HT-29 (cell line): ENCODE measurements at regions not wholly inside any gene's neighbourhood (a gene's known extent, or its start where the extent isn't known, plus 50 kb on each side); places are given as distances from the start of the nearest gene placed in this dataset.
A peak's percentile ranks its signal among the peaks of the same experiment; 100 is the strongest.

ENCODE experiments used
- DNase-seq: peaks from one replicate; pipeline ENCODE4 v3.0.0-alpha.2; 2015; ENCODE audit warnings: low spot score

DNA sequence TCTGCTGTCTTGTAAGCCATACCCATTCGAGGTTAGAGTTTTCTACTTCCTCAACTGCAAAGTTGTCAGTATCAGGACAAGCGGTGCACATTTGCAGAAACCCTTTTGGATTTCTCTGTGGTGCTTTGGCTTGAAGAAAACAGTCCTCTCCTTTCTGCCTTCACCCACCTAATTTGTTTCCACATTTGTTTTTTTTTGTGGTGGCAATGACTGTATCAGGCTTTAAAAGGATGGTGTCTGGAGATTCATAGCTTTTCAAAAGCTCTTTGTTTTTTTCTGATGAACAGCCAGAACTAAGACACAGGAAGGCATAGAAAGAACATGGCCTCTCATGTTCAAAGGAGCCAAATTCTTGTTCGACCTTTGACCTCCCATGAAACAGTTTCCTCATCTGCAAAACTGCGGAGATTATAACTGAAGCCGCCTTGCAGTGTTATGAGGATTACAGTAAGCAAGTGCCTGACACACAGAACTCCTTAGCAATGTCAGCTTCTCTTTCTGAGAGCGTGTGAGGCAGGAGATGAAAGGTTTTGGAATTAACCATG is 270.6 kb upstream of the TBX3 start:
- no peak for DNase-seq

- no peak for DNase-seq
These were observed 268.7 kb upstream of the TBX3 start for GRCh38 chr12:114952573-114953271.

- DNase-seq: no peak
These were observed 265.3 kb upstream of the TBX3 start for GRCh38 chr12:114949058-114949820.

GRCh38 chr12:114945351-114945750 is 261.4 kb upstream of the TBX3 start:
- DNase-seq: no peak

- DNase-seq: no peak
These were observed 260.8 kb upstream of the TBX3 start for GRCh38 chr12:114944736-114945135.

DNA sequence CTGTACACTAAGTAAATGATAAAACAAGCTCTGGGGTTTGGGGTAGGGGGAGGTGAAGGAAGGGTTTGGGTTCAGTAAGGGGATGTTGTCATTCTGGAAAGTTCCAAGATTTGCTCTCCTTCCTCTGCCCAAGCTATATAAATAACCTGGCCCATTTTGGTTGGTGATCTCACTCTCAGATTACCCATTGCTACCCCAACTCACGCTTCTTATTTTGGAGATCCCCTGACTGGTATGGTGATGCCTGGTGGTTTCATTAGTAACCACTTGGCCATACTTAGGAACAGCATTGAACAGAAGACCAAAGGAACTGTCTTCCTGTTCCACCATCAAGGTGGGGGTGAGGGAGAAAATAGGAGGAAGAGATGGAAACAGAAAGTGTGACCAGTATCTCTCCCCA is 259.6 kb upstream of the TBX3 start:
- no peak for DNase-seq

- DNase-seq: no peak
These were observed 254.7 kb upstream of the TBX3 start for GRCh38 chr12:114938487-114939210.

DNA sequence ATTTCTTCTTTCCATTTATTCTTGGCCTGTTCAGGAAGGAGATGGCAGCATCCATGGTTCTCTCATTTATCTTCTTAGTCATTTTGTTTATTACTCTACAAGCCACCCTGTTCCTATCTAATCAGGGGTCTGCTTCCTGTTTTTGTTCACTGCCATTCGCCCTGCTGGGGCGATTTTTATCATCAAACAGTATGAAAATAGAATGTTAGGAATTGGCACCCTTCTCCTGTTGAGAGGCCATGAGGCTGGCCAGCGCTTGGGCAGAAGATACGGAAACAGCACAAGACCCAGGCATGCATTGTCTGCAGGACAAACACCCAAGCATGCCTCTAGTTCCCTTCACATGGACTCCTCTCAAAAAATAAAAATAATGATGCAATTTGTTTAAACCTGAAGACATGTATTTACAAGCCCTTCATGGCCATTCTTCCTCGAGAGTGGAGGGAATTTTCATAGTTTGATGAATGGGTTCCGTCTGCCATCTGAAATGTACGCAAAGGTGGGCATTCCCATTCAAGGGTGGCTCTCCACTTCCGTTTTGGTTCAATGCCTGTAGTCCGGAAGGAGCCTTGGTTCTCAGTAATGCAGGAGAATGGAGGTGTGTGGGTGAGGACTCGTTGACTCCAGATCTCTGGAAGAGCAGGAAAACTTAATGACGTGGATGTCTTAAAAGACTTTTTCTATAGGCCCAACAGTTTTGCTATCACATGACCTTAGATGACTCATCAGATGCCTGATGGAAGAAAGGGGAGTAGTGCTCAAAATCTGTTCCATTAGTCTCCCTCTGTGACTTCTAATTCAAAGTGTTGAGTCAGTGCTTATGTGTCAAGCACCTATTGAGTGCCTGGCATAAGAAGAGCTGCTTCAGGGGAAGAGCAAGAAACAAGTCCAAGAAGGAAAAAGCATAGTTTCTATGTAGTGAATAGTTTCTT is 252.4 kb upstream of the TBX3 start:
- DNase-seq: no peak

DNA sequence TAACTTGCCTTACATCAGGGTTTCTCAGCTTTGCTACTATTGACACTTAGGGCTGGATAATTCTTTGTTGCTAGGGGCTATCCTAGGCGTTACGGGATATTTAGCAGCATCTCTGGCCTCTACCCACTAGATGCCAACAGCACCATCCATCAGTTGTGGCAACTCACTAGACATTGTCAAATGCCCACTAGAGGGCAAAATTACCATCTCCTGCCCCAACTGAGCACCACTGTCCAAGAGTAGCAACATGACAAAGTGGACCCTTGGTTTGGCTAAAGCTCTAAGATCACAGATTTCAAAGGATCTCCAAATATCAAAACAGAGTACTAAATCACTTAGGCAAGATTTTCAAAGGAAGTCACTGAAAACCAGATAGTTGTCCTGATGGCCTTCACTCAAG is 251.7 kb upstream of the TBX3 start:
- DNase-seq: peak; percentile 62

DNA sequence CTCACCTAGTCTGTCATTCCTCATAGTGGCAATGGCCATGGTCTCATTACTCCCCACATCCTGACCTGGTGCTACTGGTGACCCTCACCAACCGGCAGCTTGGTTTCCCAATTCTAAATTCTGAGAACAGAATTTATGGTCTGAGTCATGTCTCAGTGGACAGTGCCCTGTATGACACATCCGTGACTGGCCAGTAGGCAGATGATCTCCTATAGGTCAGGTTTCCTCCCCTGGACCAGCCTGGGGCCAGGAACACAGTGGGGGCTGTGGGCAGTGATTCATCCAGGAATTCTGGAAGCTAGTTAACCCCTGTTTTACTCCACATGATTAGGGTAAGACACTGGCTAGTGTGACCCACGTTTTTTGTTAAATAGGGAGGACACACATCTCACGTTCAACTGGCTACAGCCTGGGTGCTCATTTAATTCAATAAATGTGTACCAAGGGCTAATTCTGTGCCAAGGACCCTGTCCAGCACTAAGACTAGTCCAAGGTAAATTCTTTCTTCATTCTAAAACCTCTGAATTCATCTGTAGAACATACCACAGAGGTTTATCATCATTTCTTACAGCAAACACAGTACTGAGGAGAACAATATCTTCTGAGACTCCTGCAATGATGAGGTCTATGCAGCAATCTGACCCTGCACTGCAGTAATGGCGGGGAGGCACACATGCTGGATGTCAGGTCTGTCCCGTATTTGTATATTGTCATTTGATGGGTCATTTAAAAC is 249.6 kb upstream of the TBX3 start:
- peak; percentile 27 for DNase-seq

GRCh38 chr12:114932806-114933205 is 248.8 kb upstream of the TBX3 start:
- no peak for DNase-seq

DNA sequence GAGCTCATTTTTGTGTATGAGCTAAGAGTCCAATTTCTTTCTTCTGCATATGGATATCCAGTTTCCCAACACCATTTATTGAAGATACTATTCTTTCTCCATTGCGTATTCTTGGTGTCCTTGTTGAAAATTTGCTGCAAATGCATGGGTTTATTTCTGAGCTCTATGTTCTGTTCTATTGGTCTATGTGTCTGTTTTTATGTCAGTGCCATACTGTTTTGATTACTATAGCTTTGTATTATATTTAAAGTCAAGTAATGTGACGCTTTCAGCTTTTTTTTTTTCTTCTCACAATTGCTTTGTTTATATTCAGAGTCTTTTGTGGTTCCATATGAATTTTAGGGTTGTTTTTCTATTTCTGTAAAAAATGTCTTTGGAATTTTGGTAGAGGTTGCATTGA is 247.1 kb upstream of the TBX3 start:
- no peak for DNase-seq

DNA sequence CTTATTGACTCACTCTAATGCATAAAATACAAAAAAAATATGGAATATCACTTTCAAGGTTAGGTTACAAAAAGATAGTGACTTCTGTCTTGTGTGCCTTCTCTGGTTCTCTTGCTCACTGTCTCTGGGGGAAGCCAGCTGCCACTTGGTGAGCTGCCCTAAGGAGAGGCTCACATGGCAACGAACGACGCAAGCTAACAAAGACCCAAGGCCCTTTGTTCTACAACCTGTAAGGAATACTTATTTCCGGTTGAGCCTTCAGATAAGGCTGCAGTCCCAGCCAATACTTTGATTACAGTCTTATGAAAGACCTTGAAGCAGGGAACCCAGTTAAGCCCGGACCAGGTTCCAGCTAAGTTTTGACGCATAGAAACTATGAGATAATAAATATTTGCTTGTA is 242.4 kb upstream of the TBX3 start:
- DNase-seq: no peak

- DNase-seq: no peak
These were observed 241.0 kb upstream of the TBX3 start for GRCh38 chr12:114924946-114925475.

DNA sequence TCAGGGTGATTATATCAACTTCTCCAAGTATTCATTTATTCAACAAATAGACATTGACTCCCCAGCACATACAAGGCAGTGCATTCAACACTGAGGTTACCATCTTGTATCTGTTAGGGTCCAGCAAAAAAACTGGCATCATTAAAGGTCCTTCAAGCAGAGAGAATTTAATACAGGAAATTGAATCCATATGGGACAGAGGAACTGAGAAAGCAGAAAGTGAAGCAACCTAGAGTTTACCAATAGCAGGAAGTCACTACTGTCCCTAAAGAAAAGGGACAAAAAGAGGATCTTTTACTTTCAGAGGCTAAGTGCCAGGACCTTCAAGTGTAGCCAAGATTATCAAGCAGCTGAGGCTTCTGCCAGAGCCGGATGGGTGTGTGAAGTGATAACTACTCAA is 237.8 kb upstream of the TBX3 start:
- no peak for DNase-seq

DNA sequence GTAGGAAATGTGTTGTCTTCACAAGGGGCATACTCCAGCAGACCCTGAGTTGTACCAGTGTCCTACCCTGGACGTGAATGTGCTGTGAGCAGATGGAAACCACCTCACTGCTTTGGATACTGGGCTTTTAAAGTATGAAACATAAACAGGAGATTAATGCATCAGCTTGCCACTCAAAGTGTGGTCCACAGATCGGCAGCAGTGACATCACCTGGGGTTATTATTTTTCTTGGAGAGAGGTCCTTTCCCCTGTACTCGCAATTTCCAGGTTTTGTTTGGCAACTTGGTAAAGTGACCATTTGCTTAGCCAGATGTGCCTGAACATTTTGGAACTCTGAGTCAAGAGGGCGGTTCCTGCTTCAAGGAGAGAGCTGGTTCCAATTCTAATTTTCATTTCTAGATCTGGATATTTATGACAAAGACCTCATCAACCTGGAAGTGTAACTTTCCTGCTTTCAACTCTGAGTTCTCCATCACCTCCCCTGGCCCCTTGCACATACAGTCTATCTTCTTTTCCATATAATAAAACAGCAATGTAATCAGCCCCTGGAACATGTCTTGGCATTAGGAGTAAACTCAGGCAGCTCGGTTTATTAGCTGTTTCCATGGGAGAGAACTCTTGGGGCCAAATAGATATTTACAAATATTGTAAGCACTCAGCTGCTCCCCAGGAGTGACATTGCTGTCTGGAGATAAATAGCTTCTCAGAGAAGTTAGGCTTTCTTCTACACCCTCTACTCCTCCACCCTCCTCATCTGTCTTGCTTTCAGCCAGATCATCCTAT is 237.0 kb upstream of the TBX3 start:
- DNase-seq: no peak

DNA sequence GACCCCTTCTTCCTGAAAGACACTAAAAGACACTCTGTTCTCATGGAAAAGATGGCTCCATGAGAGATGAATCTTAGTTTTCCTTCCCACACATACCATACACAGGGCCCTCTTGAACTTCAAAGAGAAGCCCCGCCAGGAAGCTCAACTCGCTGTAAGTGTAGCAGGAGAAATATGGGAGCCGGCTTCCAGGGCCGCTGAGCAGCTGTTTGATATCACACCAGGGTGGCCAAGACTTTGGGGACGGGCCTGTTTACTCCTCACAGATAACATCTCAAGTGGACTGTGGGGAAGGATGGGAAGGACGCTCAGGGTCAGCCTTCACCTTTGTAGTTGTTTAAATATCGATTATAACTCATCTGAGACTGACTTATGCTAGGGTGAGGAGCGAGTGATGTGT is 235.5 kb upstream of the TBX3 start:
- DNase-seq: peak; percentile 30

GRCh38 chr12:114918535-114919233 is 234.7 kb upstream of the TBX3 start:
- DNase-seq: no peak

- DNase-seq: no peak
These were observed 234.0 kb upstream of the TBX3 start for GRCh38 chr12:114917953-114918352.
